ENCODE measurements at regions not wholly inside any gene's neighbourhood (a gene's known extent, or its start where the extent isn't known, plus 50 kb on each side); places are given as distances from the start of the nearest gene placed in this dataset.

DNA sequence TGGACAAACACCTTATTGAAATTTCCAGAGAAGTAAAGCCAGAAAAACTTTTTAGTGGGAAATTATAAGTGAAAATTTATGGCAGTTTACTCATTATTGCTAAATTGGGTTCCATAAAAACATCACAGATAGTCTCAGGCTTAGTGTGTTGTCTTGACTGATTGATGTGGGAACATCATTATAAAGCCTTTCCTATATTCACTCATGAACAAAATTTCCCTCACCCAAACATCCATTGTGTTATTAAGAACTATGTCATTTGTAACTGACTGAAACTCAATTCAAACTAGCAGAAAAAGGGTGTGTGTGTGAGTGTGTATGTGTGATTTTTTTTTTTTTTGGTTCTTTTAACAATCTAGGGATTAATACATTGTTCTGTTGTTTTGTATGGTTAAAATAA, 143.7 kb upstream of the SEMA6A start:
- TF ChIP-seq SUZ12 (IDR thresholded peaks at IDR 0.05) (no peak), FOXK2 (IDR thresholded peaks at IDR 0.05) (no peak), FOXM1 (IDR thresholded peaks at IDR 0.05; ENCODE audit: borderline replicate concordance) (no peak), SP1 (IDR thresholded peaks at IDR 0.05) (no peak), HDGF (IDR thresholded peaks at IDR 0.05; ENCODE audit: borderline replicate concordance) (no peak), ARNT (IDR thresholded peaks at IDR 0.05) (no peak), NFRKB (IDR thresholded peaks at IDR 0.05) (no peak), TARDBP (IDR thresholded peaks at IDR 0.05) (no peak)

Measured in HEK293T (cell line).